Osteocyte (in vitro differentiated cells): ENCODE measurements at regions not wholly inside any gene's neighbourhood (a gene's known extent, or its start where the extent isn't known, plus 50 kb on each side); places are given as distances from the start of the nearest gene placed in this dataset.

Source experiments
- DNase-seq: peaks from one replicate; pipeline ENCODE4 v3.0.0; 2021; ENCODE audit warnings: mixed read lengths; ENCODE audit not compliant: unreplicated experiment; ENCODE audit errors: extremely low spot score
- H3K27ac Mint-ChIP-seq: one replicate; pipeline ENCODE4 v1.8.0; 2021; ENCODE audit warnings: mild to moderate bottlenecking, mixed read lengths; ENCODE audit not compliant: unreplicated experiment
- H3K27me3 Mint-ChIP-seq: one replicate; pipeline ENCODE4 v1.8.0; 2021; ENCODE audit warnings: mixed read lengths; ENCODE audit not compliant: unreplicated experiment
- H3K36me3 Mint-ChIP-seq: one replicate; pipeline ENCODE4 v1.8.0; 2021; ENCODE audit warnings: mixed read lengths; ENCODE audit not compliant: unreplicated experiment
- H3K4me1 Mint-ChIP-seq: one replicate; pipeline ENCODE4 v1.8.0; 2021; ENCODE audit warnings: mixed read lengths; ENCODE audit not compliant: unreplicated experiment
- H3K4me3 Mint-ChIP-seq: one replicate; pipeline ENCODE4 v1.8.0; 2021; ENCODE audit warnings: mild to moderate bottlenecking, moderate library complexity, mixed read lengths; ENCODE audit not compliant: unreplicated experiment
- H3K9me3 Mint-ChIP-seq: one replicate; pipeline ENCODE4 v1.8.0; 2021; ENCODE audit warnings: mixed read lengths; ENCODE audit not compliant: unreplicated experiment
- CTCF ChIP-seq: fragments of 200-600 bp; sonication (generic); IDR thresholded peaks from 2 replicates; pipeline ENCODE4 v1.5.0; 2021; ENCODE audit warnings: antibody characterized with exemption, mild to moderate bottlenecking, moderate library complexity

GRCh38 chr6:78611886-78612480 lies 255.4 kb upstream of the IRAK1BP1 start:
- Mint-ChIP-seq H3K36me3 (no peaks in the 10 kb centered on the region), H3K27ac (no peak overlapping the region), H3K4me3 (no peak overlapping the region), H3K27me3 (no peaks in the 10 kb centered on the region), H3K4me1 (peaks cover 23% of the 10 kb centered on the region), H3K9me3 (no peaks in the 10 kb centered on the region)
- no peak for DNase-seq
- TF ChIP-seq CTCF = peak; percentile 62

GRCh38 chr6:78614961-78615360 lies 252.4 kb upstream of the IRAK1BP1 start:
- no peaks in the 10 kb centered on the region for H3K36me3 Mint-ChIP-seq
- DNase-seq = no peak
- H3K27me3 Mint-ChIP-seq = no peaks in the 10 kb centered on the region
- no peak for TF ChIP-seq CTCF
- peaks cover 16% of the 10 kb centered on the region for H3K4me1 Mint-ChIP-seq
- peak overlapping the region; percentile 2 for H3K4me3 Mint-ChIP-seq
- peak overlapping the region; percentile 42 for H3K27ac Mint-ChIP-seq
- H3K9me3 Mint-ChIP-seq = no peaks in the 10 kb centered on the region

GRCh38 chr6:78615430-78615904 lies 251.9 kb upstream of the IRAK1BP1 start:
- TF ChIP-seq CTCF = no peak
- Mint-ChIP-seq H3K4me3 (no peak overlapping the region), H3K36me3 (no peaks in the 10 kb centered on the region), H3K9me3 (no peaks in the 10 kb centered on the region), H3K27ac (no peak overlapping the region), H3K4me1 (peaks cover 16% of the 10 kb centered on the region), H3K27me3 (no peaks in the 10 kb centered on the region)
- DNase-seq = no peak

GRCh38 chr6:78618970-78619369 lies 248.4 kb upstream of the IRAK1BP1 start:
- Mint-ChIP-seq H3K4me3 (no peak overlapping the region), H3K27me3 (no peaks in the 10 kb centered on the region), H3K4me1 (peaks cover 16% of the 10 kb centered on the region), H3K27ac (no peak overlapping the region), H3K9me3 (no peaks in the 10 kb centered on the region), H3K36me3 (no peaks in the 10 kb centered on the region)
- no peak for TF ChIP-seq CTCF
- DNase-seq = no peak

GRCh38 chr6:78623554-78623953 lies 243.8 kb upstream of the IRAK1BP1 start:
- no peaks in the 10 kb centered on the region for H3K36me3 Mint-ChIP-seq
- H3K9me3 Mint-ChIP-seq = no peaks in the 10 kb centered on the region
- no peak for DNase-seq
- H3K4me1 Mint-ChIP-seq = peaks cover 4% of the 10 kb centered on the region
- TF ChIP-seq CTCF = no peak
- H3K4me3 Mint-ChIP-seq = no peak overlapping the region
- H3K27ac Mint-ChIP-seq = no peak overlapping the region
- H3K27me3 Mint-ChIP-seq = peaks cover 4% of the 10 kb centered on the region
